H4 (cell line): ENCODE measurements at regions not wholly inside any gene's neighbourhood (a gene's known extent, or its start where the extent isn't known, plus 50 kb on each side); places are given as distances from the start of the nearest gene placed in this dataset.
"Not testable (repeated sequence)": the region's sequence is repeated elsewhere in the genome, so short reads cannot be mapped to it uniquely, and the experiment has no call there.

Source experiments
- DNase-seq: peaks from one replicate; pipeline ENCODE4 v3.0.0-alpha.2; 2015; ENCODE audit warnings: low spot score

- DNase-seq = no peak
Observed at GRCh38 chr5:96528826-96529474, 95.9 kb upstream of the PCSK1 start.

GRCh38 chr5:96529559-96529958, 96.5 kb upstream of the PCSK1 start:
- DNase-seq = no peak

- no peak for DNase-seq
Observed at GRCh38 chr5:96530901-96531300, 97.9 kb upstream of the PCSK1 start.

GRCh38 chr5:96533371-96533770, 100.3 kb upstream of the PCSK1 start:
- no peak for DNase-seq

GRCh38 chr5:96537386-96537785, 104.3 kb upstream of the PCSK1 start:
- DNase-seq = peak; percentile 64

- DNase-seq = no peak
Observed at GRCh38 chr5:96538808-96539250, 105.8 kb upstream of the PCSK1 start.

- DNase-seq = no peak
Observed at GRCh38 chr5:96546120-96546519, 113.1 kb upstream of the PCSK1 start.

- DNase-seq = no peak
Observed at GRCh38 chr5:96547486-96547885, 114.4 kb upstream of the PCSK1 start.

GRCh38 chr5:96548905-96549304, 113.3 kb upstream of the CAST start:
- DNase-seq = no peak

GRCh38 chr5:96560857-96561256, 101.3 kb upstream of the CAST start:
- not testable (repeated sequence) for DNase-seq

GRCh38 chr5:96562614-96563013, 99.6 kb upstream of the CAST start:
- no peak for DNase-seq

- no peak for DNase-seq
Observed at GRCh38 chr5:96563816-96564215, 98.4 kb upstream of the CAST start.

- DNase-seq = peak; percentile 71
Observed at GRCh38 chr5:96565582-96566265, 96.5 kb upstream of the CAST start.

GRCh38 chr5:96566833-96567587, 95.2 kb upstream of the CAST start:
- peak; percentile 39 for DNase-seq

GRCh38 chr5:96569332-96569731, 92.8 kb upstream of the CAST start:
- DNase-seq = no peak

GRCh38 chr5:96569770-96570169, 92.4 kb upstream of the CAST start:
- DNase-seq = no peak

GRCh38 chr5:96572864-96573512, 89.2 kb upstream of the CAST start:
- DNase-seq = peak; percentile 99

GRCh38 chr5:96573513-96573894, 88.7 kb upstream of the CAST start:
- no peak for DNase-seq

GRCh38 chr5:96576876-96577275, 85.3 kb upstream of the CAST start:
- no peak for DNase-seq

- DNase-seq = no peak
Observed at GRCh38 chr5:96577909-96578308, 84.3 kb upstream of the CAST start.

GRCh38 chr5:96579711-96580110, 82.5 kb upstream of the CAST start:
- DNase-seq = no peak

GRCh38 chr5:96582343-96582742, 79.8 kb upstream of the CAST start:
- DNase-seq = no peak
